Chondrocyte (in vitro differentiated cells): ENCODE measurements at regions not wholly inside any gene's neighbourhood (a gene's known extent, or its start where the extent isn't known, plus 50 kb on each side); places are given as distances from the start of the nearest gene placed in this dataset.

Source experiments
- DNase-seq: peaks from one replicate; pipeline ENCODE4 v3.0.0; 2021; ENCODE audit warnings: mixed read lengths, low spot score
- H3K27ac Mint-ChIP-seq: one replicate; pipeline ENCODE4 v1.8.0; 2021; ENCODE audit warnings: mild to moderate bottlenecking, moderate library complexity, mixed read lengths; ENCODE audit not compliant: unreplicated experiment
- H3K27me3 Mint-ChIP-seq: 2 replicates; pipeline ENCODE4 v1.8.0; 2021; ENCODE audit warnings: low read depth, mixed read lengths
- H3K36me3 Mint-ChIP-seq: 2 replicates; pipeline ENCODE4 v1.8.0; 2021; ENCODE audit warnings: low read depth, mixed read lengths
- H3K4me1 Mint-ChIP-seq: 2 replicates; pipeline ENCODE4 v1.8.0; 2021; ENCODE audit warnings: low read depth, mild to moderate bottlenecking, mixed read lengths
- H3K4me3 Mint-ChIP-seq: one replicate; pipeline ENCODE4 v1.8.0; 2021; ENCODE audit warnings: mild to moderate bottlenecking, moderate library complexity, mixed read lengths; ENCODE audit not compliant: unreplicated experiment
- H3K9me3 Mint-ChIP-seq: 2 replicates; pipeline ENCODE4 v1.8.0; 2021; ENCODE audit warnings: low read depth, mixed read lengths
- TF ChIP-seq, protein P1 (sequence below): fragments of 200-600 bp; sonication (generic); IDR thresholded peaks from 2 replicates; pipeline ENCODE4 v1.5.0; 2021; ENCODE audit warnings: antibody characterized with exemption, mild to moderate bottlenecking, moderate library complexity

DNA sequence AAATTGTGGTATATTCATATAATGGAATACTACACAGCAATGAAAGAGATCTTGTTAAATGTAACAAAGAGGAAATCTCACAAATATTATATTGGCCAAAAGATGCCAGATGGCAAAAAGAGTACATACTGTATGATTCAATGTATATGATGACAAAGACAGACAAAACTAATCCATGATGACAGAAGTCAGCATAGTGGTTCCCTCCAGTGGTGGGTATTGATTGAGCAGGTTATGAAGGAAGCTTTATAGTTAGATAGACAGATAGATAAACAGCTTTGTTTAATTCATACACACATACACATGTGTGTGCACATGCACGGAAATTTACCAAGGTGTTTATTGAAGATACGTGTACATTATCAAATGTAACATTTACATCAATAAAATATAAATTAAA is 74.4 kb upstream of the SMIM36 start:
- H3K36me3 Mint-ChIP-seq: no peaks in the 10 kb centered on the region
- TF ChIP-seq, protein P1, sequence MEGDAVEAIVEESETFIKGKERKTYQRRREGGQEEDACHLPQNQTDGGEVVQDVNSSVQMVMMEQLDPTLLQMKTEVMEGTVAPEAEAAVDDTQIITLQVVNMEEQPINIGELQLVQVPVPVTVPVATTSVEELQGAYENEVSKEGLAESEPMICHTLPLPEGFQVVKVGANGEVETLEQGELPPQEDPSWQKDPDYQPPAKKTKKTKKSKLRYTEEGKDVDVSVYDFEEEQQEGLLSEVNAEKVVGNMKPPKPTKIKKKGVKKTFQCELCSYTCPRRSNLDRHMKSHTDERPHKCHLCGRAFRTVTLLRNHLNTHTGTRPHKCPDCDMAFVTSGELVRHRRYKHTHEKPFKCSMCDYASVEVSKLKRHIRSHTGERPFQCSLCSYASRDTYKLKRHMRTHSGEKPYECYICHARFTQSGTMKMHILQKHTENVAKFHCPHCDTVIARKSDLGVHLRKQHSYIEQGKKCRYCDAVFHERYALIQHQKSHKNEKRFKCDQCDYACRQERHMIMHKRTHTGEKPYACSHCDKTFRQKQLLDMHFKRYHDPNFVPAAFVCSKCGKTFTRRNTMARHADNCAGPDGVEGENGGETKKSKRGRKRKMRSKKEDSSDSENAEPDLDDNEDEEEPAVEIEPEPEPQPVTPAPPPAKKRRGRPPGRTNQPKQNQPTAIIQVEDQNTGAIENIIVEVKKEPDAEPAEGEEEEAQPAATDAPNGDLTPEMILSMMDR: no peak
- H3K27ac Mint-ChIP-seq: no peak overlapping the region
- H3K27me3 Mint-ChIP-seq: peaks cover 2% of the 10 kb centered on the region
- H3K9me3 Mint-ChIP-seq: peaks cover 2% of the 10 kb centered on the region
- DNase-seq: no peak
- H3K4me3 Mint-ChIP-seq: no peak overlapping the region
- no peaks in the 10 kb centered on the region for H3K4me1 Mint-ChIP-seq

DNA sequence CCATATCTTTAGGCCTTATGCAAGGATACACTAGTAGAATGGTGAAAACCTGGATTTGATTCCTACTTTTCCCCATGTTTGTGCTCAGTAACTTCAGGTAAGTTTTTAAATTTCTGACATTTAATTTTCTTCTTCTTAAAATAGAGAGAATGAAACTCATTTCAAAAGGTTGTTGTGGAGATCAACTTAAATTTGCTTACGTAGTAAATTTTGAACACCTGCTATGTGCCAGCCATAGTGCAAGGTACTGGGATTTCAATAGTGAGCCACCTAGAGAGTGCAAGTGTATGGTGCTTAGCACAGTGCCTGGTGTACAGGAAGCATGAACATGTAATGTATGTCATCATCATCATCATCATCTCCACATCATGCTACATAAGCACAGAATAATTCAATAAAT is 73.6 kb upstream of the SMIM36 start:
- Mint-ChIP-seq H3K4me3 (no peak overlapping the region), H3K27ac (no peak overlapping the region), H3K36me3 (no peaks in the 10 kb centered on the region), H3K9me3 (peaks cover 2% of the 10 kb centered on the region), H3K4me1 (no peaks in the 10 kb centered on the region), H3K27me3 (peaks cover 2% of the 10 kb centered on the region)
- no peak for DNase-seq
- TF ChIP-seq, protein P1: no peak

DNA sequence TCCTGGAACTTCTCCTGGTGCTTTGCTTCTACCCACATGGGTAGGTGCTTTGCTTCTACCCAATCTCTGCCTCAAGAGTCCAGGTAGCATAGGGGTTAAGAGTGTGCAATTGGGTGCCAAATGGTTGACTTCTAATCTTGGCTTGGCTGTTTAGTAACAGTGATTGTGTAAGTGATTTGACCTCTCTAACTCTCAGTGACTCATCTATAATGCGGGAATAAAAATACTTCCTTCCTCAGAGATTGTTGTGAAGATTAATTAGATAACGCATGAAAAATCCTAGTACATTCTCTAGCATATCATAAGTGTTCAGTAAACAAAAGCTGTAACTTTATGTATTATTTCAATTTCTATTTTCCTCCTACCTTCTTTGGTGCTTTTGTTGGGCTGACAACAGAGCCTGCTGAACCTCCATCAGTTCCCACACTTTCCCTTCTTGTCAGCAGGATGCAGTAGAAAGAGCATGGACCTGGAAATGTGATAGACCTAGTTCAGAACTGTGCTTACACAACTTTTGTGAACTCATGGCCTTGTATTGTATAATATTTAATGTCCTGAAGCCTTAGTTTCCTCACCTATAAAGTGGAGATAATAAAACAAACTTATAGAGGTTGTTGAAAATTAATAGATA is 72.9 kb upstream of the SMIM36 start:
- DNase-seq: no peak
- peaks cover 2% of the 10 kb centered on the region for H3K27me3 Mint-ChIP-seq
- no peaks in the 10 kb centered on the region for H3K4me1 Mint-ChIP-seq
- no peak overlapping the region for H3K4me3 Mint-ChIP-seq
- no peak overlapping the region for H3K27ac Mint-ChIP-seq
- H3K9me3 Mint-ChIP-seq: peaks cover 2% of the 10 kb centered on the region
- TF ChIP-seq, protein P1: no peak
- no peaks in the 10 kb centered on the region for H3K36me3 Mint-ChIP-seq

DNA sequence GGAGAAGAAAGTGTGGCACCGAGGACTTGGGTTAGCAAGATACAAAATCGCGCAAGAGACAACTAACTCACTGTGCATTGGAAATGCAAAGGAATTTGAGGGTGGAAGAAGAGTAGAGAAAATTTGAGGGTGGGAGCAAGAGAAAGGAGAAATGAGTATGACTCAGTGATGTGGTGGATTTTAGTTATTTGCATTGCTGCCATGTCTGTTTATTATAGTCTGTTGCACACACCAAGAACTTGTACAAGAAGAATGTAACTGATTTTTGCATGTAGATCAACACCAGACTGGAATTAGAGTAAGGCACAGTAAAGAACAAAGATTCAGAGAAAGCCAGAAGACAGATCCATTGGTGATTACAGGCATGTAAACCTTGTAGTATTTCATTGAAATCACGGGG is 71.6 kb upstream of the SMIM36 start:
- Mint-ChIP-seq H3K4me1 (no peaks in the 10 kb centered on the region), H3K27ac (no peak overlapping the region), H3K4me3 (no peak overlapping the region), H3K9me3 (peaks cover 2% of the 10 kb centered on the region), H3K27me3 (no peaks in the 10 kb centered on the region), H3K36me3 (no peaks in the 10 kb centered on the region)
- TF ChIP-seq, protein P1: no peak
- DNase-seq: no peak

DNA sequence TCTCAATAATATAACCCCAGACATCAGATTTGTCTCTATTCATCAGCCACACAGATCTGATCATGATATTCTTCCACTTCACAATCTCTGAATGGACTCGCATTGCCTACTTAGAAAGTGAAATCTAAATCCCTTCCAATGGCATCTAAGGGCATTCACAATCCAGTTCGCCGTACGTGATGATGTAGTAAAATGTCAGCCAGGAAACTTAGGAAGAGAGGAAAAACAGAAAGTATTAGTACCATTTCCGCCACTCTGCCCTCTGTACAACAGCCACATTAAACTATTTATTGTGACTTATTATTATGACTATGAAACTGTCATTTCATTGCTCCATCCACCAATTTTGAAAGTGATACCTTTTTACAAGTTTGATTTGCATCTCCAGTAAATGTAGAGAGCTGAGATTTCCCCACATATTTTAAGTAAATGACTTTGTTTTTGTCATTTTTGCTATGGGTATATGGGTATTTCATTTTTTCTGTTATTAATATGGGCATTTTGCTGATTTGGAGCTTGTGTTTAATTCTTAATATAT is 69.4 kb upstream of the SMIM36 start:
- H3K9me3 Mint-ChIP-seq: peaks cover 2% of the 10 kb centered on the region
- TF ChIP-seq, protein P1: no peak
- H3K4me1 Mint-ChIP-seq: no peaks in the 10 kb centered on the region
- H3K27me3 Mint-ChIP-seq: no peaks in the 10 kb centered on the region
- H3K4me3 Mint-ChIP-seq: no peak overlapping the region
- no peaks in the 10 kb centered on the region for H3K36me3 Mint-ChIP-seq
- no peak for DNase-seq
- no peak overlapping the region for H3K27ac Mint-ChIP-seq
